ENCODE measurements at regions not wholly inside any gene's neighbourhood (a gene's known extent, or its start where the extent isn't known, plus 50 kb on each side); places are given as distances from the start of the nearest gene placed in this dataset.
"Not testable (repeated sequence)": the region's sequence is repeated elsewhere in the genome, so short reads cannot be mapped to it uniquely, and the experiment has no call there.

GRCh38 chr2:8346208-8346607 is 335.6 kb upstream of the ID2 start:
- no peak for TF ChIP-seq ZNF274 (IDR thresholded peaks at IDR 0.05; ENCODE audit: low read depth, low read length)
- no peak overlapping the region for H3K4me3 ChIP-seq (ENCODE audit: low read length)

- no peak overlapping the region for H3K4me3 ChIP-seq (ENCODE audit: low read length)
- no peak for TF ChIP-seq ZNF274 (IDR thresholded peaks at IDR 0.05; ENCODE audit: low read depth, low read length)
Observed at GRCh38 chr2:8346706-8347430, 335.0 kb upstream of the ID2 start.

- not testable (repeated sequence) for H3K4me3 ChIP-seq (ENCODE audit: low read length)
Observed at GRCh38 chr2:8348911-8349310, 332.9 kb upstream of the ID2 start.

GRCh38 chr2:8352296-8352695 is 329.6 kb upstream of the ID2 start:
- H3K4me3 ChIP-seq (ENCODE audit: low read length): no peak overlapping the region
- TF ChIP-seq ZNF274 (IDR thresholded peaks at IDR 0.05; ENCODE audit: low read depth, low read length): no peak

- no peak overlapping the region for H3K4me3 ChIP-seq (ENCODE audit: low read length)
- no peak for TF ChIP-seq ZNF274 (IDR thresholded peaks at IDR 0.05; ENCODE audit: low read depth, low read length)
Observed at GRCh38 chr2:8352989-8353388, 328.9 kb upstream of the ID2 start.

- H3K4me3 ChIP-seq (ENCODE audit: low read length): no peak overlapping the region
- no peak for TF ChIP-seq ZNF274 (IDR thresholded peaks at IDR 0.05; ENCODE audit: low read depth, low read length)
Observed at GRCh38 chr2:8355102-8355859, 326.6 kb upstream of the ID2 start.

DNA sequence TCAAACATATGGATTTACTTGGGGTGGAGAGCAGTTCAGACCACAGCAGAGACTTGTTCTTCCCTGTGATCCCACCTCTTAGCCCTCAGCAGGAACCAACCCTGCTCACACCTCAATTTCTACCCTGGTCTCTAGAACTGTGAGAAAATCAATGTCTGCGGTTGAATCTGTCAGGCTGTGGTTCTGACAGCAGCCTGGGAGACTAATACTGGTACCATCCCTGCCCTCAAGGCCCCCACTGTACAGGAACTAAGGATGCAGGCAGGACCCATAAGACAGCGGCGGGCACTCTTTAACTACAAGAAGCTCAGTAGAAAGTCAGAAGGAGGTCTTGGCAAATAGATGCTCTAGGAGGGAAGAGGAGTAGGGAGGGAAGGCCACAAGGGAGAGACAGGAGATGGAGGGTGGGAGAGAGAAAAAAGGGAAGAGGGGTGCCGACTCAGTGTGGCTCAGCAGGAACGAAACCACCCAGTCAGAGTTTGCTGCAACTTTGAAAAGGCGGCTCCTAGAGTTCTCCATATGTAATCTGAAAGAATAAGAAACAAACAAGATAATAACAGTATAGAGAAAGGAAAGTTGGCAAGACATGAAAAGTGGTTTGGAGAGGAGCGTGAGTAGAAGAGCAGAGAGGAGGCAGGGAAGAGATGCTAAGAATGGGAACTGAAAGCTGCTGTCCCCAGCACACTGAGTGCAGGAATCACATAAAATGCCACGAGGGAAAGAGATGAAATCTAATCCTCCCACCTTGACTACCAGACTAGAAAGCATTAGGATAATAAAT is 323.9 kb upstream of the ID2 start:
- H3K4me3 ChIP-seq (ENCODE audit: low read length): no peak overlapping the region
- TF ChIP-seq ZNF274 (IDR thresholded peaks at IDR 0.05; ENCODE audit: low read depth, low read length): no peak

DNA sequence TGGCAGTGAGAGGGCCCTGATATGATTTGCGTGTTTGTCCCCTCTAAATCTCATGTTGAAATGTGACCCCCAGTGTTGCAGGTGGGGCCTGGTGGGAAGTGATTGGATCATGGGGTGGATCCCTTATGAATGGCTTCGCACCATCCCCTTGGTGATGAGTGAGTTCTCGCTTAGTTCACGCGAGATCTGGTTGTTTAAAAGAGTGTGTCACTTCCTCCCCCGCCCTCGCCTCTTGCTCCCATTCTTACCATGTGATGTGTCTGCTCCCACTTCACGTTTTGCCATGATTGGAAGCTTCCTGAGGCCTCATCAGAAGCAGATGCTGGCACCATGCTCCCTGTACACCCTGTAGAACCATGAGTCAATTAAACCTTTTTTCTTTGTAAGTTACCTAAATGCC is 319.9 kb upstream of the ID2 start:
- H3K4me3 ChIP-seq (ENCODE audit: low read length): no peak overlapping the region
- no peak for TF ChIP-seq ZNF274 (IDR thresholded peaks at IDR 0.05; ENCODE audit: low read depth, low read length)

GRCh38 chr2:8363161-8363560 is 318.7 kb upstream of the ID2 start:
- no peak for TF ChIP-seq ZNF274 (IDR thresholded peaks at IDR 0.05; ENCODE audit: low read depth, low read length)
- H3K4me3 ChIP-seq (ENCODE audit: low read length): no peak overlapping the region

DNA sequence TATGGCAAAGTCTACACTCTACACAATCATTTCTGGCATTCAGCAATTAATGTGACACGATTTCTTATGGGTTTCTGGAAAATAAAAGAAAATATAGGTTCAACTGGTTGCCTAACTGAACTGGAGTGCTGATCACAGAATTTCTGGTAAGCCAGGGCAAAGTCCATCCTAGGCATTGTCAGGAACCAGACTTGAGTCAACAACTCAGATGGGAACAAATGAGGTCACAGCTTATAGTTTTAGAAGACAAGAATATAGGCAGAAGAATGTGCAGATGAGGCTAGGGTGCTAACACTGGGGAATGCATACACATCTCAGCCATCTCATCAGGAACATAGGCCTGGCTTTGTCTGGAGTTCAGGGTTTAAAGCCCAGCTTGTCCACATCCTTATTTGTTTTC is 317.2 kb upstream of the ID2 start:
- no peak overlapping the region for H3K4me3 ChIP-seq (ENCODE audit: low read length)
- TF ChIP-seq ZNF274 (IDR thresholded peaks at IDR 0.05; ENCODE audit: low read depth, low read length): no peak

- no peak overlapping the region for H3K4me3 ChIP-seq (ENCODE audit: low read length)
- TF ChIP-seq ZNF274 (IDR thresholded peaks at IDR 0.05; ENCODE audit: low read depth, low read length): no peak
Observed at GRCh38 chr2:8365331-8365910, 316.4 kb upstream of the ID2 start.

GRCh38 chr2:8367833-8368232 is 314.0 kb upstream of the ID2 start:
- no peak overlapping the region for H3K4me3 ChIP-seq (ENCODE audit: low read length)
- TF ChIP-seq ZNF274 (IDR thresholded peaks at IDR 0.05; ENCODE audit: low read depth, low read length): no peak

DNA sequence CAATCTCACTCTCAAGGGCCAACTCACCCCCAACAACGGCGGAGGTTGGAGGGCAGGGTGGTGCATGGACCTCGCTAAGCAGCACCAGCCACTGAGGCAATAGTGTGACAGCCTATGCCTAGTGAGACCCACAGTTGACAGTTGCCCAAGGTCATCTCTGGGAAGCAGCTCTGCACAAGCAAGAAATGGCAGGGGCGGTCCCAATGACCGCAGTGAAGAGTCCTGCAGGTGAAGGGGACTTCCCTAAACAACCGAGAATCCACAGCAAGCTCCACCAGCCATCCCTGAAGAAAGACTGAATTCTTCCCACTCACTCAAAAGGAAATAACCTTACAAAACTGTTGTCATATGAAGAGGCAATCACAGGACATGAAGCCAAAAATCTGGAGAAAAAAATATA is 313.4 kb upstream of the ID2 start:
- TF ChIP-seq ZNF274 (IDR thresholded peaks at IDR 0.05; ENCODE audit: low read depth, low read length): no peak
- no peak overlapping the region for H3K4me3 ChIP-seq (ENCODE audit: low read length)

GRCh38 chr2:8369522-8369921 is 312.3 kb upstream of the ID2 start:
- H3K4me3 ChIP-seq (ENCODE audit: low read length): no peak overlapping the region
- TF ChIP-seq ZNF274 (IDR thresholded peaks at IDR 0.05; ENCODE audit: low read depth, low read length): no peak
